Mesodermal cell (in vitro differentiated cells): ENCODE measurements at regions not wholly inside any gene's neighbourhood (a gene's known extent, or its start where the extent isn't known, plus 50 kb on each side); places are given as distances from the start of the nearest gene placed in this dataset.

ENCODE experiments used
- H3K27ac ChIP-seq: 2 replicates; pipeline ENCODE4 v1.7.0; 2013; ENCODE audit warnings: mild to moderate bottlenecking, low read depth, low read length, moderate library complexity; ENCODE audit not compliant: severe bottlenecking
- H3K36me3 ChIP-seq: 2 replicates; pipeline ENCODE4 v1.7.1; 2013; ENCODE audit warnings: mild to moderate bottlenecking, low read length, moderate library complexity; ENCODE audit not compliant: control insufficient read depth, insufficient read depth
- H3K4me1 ChIP-seq: one replicate; pipeline ENCODE4 v1.7.1; 2013; ENCODE audit warnings: mild to moderate bottlenecking, low read length; ENCODE audit not compliant: insufficient read depth, control insufficient read depth, poor library complexity, severe bottlenecking
- H3K4me3 ChIP-seq: 2 replicates; pipeline ENCODE4 v1.7.0; 2013; ENCODE audit warnings: low read length, control low read depth, mild to moderate bottlenecking; ENCODE audit not compliant: insufficient read depth, poor library complexity, severe bottlenecking; ENCODE audit errors: extremely low read depth
- H3K9me3 ChIP-seq: 2 replicates; pipeline ENCODE4 v1.7.1; 2013; ENCODE audit warnings: mild to moderate bottlenecking, low read length, moderate library complexity; ENCODE audit not compliant: control insufficient read depth
- WGBS, 2 experiments: methylation state at CpG; one replicate each; pipeline ENCODE4 v1.1.5; 2013; ENCODE audit warnings: missing lambda C conversion rate in 2 of 2; ENCODE audit not compliant: insufficient coverage in 2 of 2; 5-methylcytosine and 5-hydroxymethylcytosine counted together

DNA sequence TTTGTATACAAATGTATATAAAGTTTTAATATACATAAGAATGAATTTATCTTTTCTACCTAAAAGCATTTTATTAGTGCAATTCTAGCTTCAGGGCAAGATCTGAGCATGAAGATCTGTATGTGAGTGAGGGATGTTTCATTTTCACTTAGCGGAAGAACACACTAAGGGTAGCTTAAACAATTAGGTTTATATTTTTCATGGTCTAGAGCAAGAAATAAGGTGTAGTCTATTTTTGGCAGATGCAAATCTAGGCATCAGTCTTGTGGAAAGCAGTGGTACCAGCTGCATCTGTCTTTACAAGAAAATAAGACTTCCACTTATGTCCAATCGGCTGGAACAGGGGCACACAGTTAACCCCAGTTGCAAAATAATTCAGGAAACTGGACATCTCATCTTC is 433.3 kb downstream of the ADAM29 start:
- Histone ChIP-seq H3K36me3 (no peaks in the 10 kb centered on the region), H3K4me3 (no peak overlapping the region), H3K4me1 (no peaks in the 10 kb centered on the region), H3K27ac (no peak overlapping the region), H3K9me3 (no peaks in the 10 kb centered on the region)
- WGBS, 2 experiments: 80 to 100% methylated on average over 1 to 2 of the region's 2 CpGs

DNA sequence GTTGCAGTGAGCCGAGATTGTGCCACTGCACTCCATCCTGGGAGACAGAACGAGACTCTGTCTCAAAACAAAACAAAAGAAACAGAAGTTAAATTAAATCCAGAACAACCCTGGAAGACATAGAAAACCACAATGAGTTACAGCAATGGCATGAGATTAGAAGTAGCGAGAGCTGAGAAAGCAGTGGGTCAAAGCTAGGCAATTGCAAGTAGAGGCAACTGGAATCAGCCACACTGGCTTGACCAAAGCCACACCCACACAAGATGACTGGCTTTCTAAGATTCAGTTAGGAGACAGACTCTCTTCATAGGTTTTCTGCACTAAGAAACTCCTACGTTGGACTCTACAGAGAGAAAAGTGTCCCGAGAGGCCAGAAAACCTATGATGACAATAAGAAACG is 443.0 kb downstream of the GPM6A start:
- H3K4me1 ChIP-seq: no peaks in the 10 kb centered on the region
- no peak overlapping the region for H3K4me3 ChIP-seq
- 97 to 100% methylated on average over 2 to 5 of the region's 6 CpGs for WGBS, 2 experiments
- H3K27ac ChIP-seq: no peak overlapping the region
- H3K36me3 ChIP-seq: no peaks in the 10 kb centered on the region
- no peaks in the 10 kb centered on the region for H3K9me3 ChIP-seq

DNA sequence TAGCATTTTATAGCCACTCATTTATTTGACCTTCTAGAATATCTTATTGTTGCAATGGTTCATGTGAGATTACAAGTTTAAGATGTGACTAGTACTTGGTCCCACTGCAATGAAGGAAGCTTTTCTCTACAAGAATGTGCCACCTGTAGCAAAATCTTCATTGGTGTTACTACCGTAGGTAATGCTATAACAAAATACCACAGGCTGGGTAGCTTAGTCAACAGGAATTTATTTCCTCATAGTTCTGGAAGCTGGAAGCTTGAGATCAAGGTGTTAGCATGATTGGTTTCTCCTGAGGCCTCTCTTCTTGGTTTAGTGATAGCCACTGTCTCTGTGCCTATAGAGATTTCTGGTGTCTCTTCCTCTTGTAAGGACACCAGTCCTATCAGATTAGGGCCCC is 441.0 kb downstream of the GPM6A start:
- Histone ChIP-seq H3K4me3 (no peak overlapping the region), H3K4me1 (no peaks in the 10 kb centered on the region), H3K9me3 (no peaks in the 10 kb centered on the region), H3K36me3 (no peaks in the 10 kb centered on the region), H3K27ac (no peak overlapping the region)
- WGBS, 2 experiments: 83% methylated on average over 1 of the region's 1 CpG; no CpG with 5 or more reads in 1 of the 2 experiments

DNA sequence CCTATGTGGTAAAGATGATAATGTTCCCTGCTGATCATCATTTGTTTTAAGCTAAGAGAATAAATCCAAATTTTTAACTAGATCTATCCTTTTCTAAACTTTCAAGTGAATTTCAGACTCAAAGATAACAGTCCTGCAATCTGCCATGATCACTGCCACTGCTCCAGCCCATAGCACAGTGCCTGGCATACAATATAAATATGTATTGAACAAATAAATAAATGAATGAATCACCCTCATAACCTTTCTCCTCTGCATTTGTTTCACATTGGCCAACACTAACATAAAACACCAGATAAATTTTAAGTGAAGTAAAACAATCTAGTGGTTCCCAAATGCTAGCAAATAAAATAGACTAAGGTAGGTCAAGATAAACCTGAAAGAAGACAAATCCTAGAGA is 439.0 kb downstream of the GPM6A start:
- Histone ChIP-seq H3K9me3 (no peaks in the 10 kb centered on the region), H3K4me3 (no peak overlapping the region), H3K36me3 (no peaks in the 10 kb centered on the region), H3K4me1 (no peaks in the 10 kb centered on the region), H3K27ac (no peak overlapping the region)

DNA sequence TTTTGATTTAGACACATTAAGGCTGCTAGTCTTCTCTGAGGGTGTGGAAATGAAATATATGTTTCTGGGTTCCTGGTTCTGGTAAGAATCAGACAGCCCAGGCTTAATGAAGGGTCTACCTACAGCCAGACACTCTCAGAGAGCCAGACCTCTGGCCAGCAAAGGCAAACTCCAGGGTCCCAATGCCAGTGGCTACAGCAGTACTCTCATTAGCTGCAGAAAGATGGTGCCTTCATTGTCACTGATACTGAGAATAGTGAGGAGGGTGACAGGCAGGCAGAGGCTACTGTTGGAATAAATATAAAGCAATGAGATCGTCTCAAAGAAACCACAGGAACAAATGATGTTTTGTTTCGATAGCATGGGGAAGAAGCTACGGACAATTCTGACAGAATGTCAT is 437.6 kb downstream of the GPM6A start:
- H3K4me1 ChIP-seq: no peaks in the 10 kb centered on the region
- 90 to 93% methylated on average over 3 of the region's 3 CpGs for WGBS, 2 experiments
- no peak overlapping the region for H3K4me3 ChIP-seq
- no peak overlapping the region for H3K27ac ChIP-seq
- H3K9me3 ChIP-seq: no peaks in the 10 kb centered on the region
- H3K36me3 ChIP-seq: no peaks in the 10 kb centered on the region

DNA sequence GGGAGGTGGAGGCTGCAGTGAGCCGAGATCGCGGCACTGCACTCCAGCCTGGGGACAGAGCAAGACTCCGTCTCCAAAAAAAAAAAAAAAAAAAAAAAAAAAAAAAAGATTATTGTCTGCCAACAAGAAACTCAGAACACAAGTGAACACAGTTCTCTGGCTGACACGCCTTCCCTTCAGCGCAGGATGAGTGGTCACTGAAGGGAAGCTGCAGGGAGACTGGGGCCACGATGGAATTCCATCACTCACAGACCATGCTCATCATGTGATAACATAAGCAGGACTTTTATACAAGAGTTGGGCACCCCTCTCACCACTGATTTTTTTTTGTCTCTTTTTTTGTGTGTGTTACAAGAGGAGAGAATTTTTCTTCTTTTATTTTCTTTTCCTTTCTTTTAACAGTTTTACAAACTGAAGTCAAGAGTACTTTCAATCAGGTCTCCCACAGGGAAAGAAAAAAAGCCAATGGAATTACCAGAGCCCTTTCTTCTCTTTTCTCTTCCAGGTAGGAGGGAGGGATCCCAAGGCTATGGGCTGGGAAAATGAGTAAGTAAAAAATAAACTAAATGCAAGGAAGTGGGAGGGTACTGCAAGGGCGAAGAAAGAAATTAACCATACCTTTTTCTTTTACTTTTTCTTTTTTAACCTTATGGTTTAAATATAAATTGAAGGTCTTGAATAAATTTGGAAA is 435.6 kb downstream of the GPM6A start:
- H3K4me1 ChIP-seq: no peaks in the 10 kb centered on the region
- no peaks in the 10 kb centered on the region for H3K36me3 ChIP-seq
- no peak overlapping the region for H3K4me3 ChIP-seq
- H3K9me3 ChIP-seq: no peaks in the 10 kb centered on the region
- WGBS, 2 experiments: 90% methylated on average over 2 of the region's 8 CpGs; no CpG with 5 or more reads in 1 of the 2 experiments
- H3K27ac ChIP-seq: no peak overlapping the region

DNA sequence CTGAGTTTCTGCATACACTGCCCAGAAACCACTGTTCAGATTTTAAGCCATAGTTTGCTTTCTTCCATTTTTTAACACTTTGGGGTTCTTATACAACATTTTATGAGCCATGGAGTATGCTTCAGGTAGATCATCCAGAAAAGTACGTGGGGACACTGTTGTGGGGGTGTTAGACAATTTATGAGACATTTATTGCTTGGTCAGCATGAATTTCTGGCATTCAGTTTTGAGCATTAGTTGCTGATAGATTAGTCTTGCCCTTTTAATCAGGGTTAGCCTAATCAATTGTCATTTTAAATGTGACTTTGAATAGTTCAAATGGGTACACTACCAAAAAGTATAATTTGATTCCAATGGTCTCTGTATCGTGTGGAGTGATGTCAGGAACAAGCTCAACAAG is 434.9 kb downstream of the GPM6A start:
- H3K4me3 ChIP-seq: no peak overlapping the region
- no peaks in the 10 kb centered on the region for H3K4me1 ChIP-seq
- no peaks in the 10 kb centered on the region for H3K9me3 ChIP-seq
- H3K27ac ChIP-seq: no peak overlapping the region
- H3K36me3 ChIP-seq: no peaks in the 10 kb centered on the region
- WGBS, 2 experiments: 86% methylated on average over 1 of the region's 2 CpGs

DNA sequence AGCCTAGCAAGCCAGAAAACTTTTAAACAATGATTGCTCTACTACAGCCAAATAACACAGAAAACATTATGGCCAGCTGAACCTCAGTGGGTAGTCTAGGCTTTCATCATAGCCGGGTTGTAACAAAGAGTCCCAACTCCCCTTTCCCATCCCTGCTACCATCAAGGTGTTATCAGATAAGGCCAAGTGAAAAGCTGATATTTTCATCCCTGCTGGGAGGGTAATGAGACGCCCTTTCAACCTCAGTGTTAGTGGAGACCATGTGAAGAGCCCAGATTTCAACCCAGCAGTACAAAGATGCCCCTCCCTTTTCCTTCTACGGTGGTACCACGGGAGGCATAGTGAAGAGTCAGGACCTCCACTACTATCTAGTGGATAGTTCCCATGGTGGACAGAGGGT is 433.7 kb downstream of the GPM6A start:
- Histone ChIP-seq H3K4me1 (no peaks in the 10 kb centered on the region), H3K9me3 (no peaks in the 10 kb centered on the region), H3K36me3 (no peaks in the 10 kb centered on the region), H3K27ac (no peak overlapping the region), H3K4me3 (no peak overlapping the region)
- 85% methylated on average over 4 of the region's 4 CpGs; no CpG with 5 or more reads in 1 of the 2 experiments for WGBS, 2 experiments

DNA sequence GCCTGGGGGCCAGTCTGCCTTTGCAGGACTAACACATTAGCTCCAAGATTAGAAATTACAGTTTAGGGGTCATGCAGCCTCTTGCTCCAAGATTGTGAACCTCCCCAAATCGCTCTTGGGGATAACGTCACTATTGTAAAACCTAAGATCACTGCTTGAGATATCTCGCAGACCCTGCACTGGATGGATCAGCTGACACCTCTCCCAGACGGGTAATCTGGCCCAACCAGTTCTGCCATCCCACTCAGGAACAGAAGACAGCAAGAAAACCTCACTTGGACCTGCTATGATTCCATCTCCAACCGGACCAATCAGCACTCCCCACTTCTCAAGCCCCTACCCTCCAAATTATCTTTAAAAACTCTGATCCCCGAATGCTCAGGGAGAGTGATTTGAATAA is 431.2 kb downstream of the GPM6A start:
- Histone ChIP-seq H3K36me3 (no peaks in the 10 kb centered on the region), H3K27ac (no peak overlapping the region), H3K9me3 (no peaks in the 10 kb centered on the region), H3K4me3 (no peak overlapping the region), H3K4me1 (no peaks in the 10 kb centered on the region)
- 84 to 95% methylated on average over 4 of the region's 6 CpGs for WGBS, 2 experiments

DNA sequence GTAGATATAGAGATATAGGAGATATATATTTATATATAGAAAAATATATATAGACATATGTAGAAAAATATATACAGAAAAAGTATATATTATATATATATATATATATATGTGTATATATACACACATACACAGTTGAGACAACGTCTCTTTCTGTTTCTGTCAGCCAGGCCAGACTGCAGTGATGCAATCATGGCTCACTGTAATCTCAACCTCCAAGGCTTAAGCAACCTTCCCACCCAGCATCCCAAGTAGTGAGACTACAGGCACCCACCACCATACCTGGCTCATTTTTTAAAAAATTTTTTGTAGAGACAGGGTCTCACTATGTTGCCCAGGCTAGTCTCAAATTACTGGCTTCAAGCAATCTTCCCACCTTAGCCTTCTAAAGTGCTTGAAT is 426.3 kb downstream of the GPM6A start:
- no peaks in the 10 kb centered on the region for H3K4me1 ChIP-seq
- no peaks in the 10 kb centered on the region for H3K36me3 ChIP-seq
- no peaks in the 10 kb centered on the region for H3K9me3 ChIP-seq
- no peak overlapping the region for H3K27ac ChIP-seq
- no CpG with 5 or more reads among the region's 1 CpG for WGBS, 2 experiments
- no peak overlapping the region for H3K4me3 ChIP-seq

DNA sequence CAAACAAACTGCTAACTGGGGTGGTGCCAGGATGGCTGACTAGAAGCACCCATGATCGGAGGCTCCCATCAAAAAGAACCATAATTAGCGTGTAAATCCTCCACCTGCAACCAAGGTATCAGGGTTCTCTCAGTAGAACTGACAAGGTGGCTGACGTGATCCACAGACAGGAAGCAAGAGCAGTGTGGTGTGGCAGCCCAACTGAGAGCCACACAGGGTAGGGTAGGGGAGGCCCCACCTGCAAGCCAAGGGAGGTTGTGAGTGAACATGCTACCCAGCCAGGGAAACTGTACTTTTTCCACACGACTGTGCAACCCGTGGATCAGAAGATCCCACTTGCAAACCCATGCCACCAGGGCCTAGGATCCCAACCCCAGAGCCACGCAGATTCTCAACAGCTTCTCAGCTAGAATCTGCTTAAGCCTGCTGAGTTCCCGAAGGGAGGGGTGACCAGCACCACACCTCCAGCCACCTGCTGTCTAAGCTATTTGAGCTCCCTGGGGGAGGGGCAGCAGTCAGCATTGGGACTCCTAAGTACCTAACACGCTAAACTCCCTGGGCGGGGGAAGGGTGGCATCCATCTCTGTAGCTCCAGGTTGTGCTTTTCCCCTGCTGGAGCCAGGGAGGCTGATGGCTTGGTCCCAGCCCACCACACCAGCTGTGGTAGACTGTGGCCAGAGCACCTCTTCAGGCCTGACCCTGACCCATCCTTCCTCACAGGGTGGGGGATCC is 425.1 kb downstream of the GPM6A start:
- H3K36me3 ChIP-seq: no peaks in the 10 kb centered on the region
- H3K4me3 ChIP-seq: no peak overlapping the region
- no peaks in the 10 kb centered on the region for H3K4me1 ChIP-seq
- 80 to 86% methylated on average over 7 of the region's 9 CpGs for WGBS, 2 experiments
- no peaks in the 10 kb centered on the region for H3K9me3 ChIP-seq
- H3K27ac ChIP-seq: no peak overlapping the region
